GM21529 (cell line): ENCODE measurements at regions not wholly inside any gene's neighbourhood (a gene's known extent, or its start where the extent isn't known, plus 50 kb on each side); places are given as distances from the start of the nearest gene placed in this dataset.

Experiments
- ATAC-seq: cut with Tn5 transposase; IDR thresholded peaks from one replicate; pipeline ENCODE4 v1.9.1; 2021; ENCODE audit not compliant: unreplicated experiment

DNA sequence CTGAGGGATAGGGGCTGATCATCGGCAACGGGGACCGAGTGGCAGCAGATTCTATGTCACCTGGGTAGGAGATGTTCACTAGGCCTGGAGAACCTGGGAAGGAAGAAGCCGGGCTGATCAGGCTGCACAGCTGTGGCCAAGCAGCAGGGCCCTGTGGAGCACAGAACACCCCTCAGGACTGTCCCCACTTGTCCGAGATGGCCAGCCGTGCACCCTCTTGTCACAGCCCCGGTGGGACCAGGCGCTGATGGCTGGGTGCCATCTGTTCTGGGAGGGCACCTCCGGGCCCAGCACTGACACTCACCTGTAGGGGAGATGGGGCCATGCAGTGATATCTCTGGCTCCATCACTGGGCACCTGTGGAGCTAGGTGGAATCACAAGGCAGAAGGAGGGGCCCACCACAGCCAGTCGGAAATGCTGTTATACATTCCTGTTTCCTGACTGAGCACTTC lies 217.9 kb upstream of the RAB6C start:
- ATAC-seq, result no peak

- no peak for ATAC-seq
Observed at GRCh38 chr2:129762386-129763189, 216.9 kb upstream of the RAB6C start.

GRCh38 chr2:129763190-129763846 lies 216.1 kb upstream of the RAB6C start:
- no peak for ATAC-seq

DNA sequence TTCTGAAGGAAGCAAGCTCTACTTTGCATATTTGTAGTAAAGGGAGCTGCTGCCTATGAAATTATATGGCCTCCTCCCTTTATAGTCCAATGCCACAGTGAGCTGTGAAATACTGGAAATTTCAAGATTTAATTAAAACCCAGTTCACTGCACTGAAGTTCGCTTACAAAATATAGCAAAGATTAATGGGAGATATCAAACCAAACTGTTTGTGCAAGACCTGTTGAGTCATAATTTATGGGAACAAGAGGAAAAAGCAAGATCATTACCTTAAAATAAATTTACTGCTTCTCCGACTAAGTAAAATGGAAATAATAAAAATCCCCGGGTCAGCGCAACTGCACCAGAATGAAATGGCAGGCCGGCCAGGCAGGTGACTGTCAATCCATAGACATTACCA lies 215.5 kb upstream of the RAB6C start:
- ATAC-seq, result no peak

DNA sequence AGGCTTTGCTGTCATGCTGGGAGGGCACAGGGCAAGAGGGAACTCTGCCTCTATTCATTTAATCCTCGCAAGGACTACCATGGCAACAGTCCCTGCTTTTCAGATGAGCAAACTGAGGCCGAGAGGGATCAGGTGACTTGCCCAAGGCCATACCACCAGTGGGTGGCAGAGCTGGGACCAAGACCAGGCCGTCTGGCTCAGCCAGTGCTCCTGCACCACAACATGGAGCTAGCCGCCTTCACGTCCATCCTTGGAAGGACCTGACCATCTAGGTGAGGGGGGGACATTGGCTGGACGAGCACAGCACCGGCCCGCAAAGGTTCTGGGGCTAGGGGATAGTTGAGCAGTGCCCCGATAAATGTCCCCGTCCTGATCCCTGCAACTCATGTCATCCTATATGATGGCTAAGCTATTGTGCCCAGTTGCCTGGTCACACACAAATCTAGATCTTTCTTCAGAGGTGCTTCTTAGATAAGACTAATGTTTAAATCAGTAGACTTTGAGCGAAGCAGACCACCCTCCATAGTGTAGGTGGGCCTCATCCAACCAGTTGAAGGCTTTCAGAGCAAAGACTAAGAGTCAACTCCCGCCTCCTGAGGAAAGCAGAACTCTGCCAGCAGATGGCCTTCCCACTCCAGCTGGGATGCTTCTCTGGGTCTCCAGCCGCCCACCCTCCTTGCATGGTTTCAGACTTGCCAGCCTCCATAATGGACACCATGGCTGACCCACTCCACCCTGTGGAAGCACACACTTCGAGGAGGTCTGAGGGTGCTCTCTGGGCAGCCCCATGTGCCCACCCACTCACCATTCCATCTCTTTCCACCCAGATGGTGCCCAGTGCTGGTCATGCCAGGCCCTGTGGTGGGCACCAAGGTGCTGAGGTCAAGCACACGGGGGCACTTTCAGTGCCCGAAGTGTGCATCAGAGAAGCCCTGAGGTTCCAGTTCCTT lies 214.8 kb upstream of the RAB6C start:
- no peak for ATAC-seq

DNA sequence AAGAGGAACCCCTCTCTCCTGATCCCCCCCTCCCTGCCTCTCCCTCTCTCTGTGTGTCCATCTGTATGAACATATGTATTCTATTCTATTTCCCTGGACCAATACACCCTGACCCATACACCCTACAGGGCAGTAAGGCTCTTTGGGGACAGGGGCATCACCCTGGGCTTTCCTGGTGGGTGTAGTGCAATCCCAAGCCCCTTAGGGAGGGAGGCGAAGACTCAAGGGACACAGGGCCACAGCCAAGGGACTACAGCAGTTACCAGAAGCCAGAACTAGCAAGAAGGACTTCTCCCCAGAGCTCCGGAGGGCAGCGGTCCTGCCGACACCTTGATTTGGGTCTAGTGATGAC lies 214.2 kb upstream of the RAB6C start:
- no peak for ATAC-seq

- no peak for ATAC-seq
Observed at GRCh38 chr2:129765678-129766351, 213.7 kb upstream of the RAB6C start.

DNA sequence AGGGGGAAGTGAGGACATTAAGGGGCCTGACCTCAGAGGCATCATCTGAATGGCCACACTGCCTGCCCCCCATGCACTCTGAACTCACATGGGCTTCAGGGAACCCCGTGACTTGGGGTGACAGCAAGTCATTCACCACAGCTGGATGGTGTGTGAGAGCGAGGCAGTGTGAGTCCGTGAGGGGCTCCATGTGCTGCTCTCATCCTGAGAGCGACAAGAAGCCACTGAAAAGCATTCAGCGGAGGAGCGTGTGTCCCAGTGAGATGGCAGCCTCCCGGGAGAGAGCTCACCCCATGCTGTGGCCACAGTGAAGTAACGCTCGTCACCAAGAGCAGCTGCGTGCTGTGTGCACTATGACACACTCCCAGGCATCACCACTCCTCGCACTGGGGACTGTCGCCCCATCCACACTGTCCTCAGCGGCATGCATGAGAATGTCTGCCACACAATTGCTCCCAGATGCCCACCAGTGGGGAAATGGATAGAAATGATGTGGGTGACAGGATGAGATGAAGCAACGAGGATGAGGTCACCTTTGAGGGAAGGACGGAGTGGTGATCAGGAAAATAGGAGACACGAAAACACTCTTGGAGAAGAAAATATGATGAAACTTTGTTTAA lies 213.0 kb upstream of the RAB6C start:
- ATAC-seq, result no peak

- no peak for ATAC-seq
Observed at GRCh38 chr2:129767346-129768035, 212.0 kb upstream of the RAB6C start.

GRCh38 chr2:129768036-129768386 lies 211.5 kb upstream of the RAB6C start:
- no peak for ATAC-seq

DNA sequence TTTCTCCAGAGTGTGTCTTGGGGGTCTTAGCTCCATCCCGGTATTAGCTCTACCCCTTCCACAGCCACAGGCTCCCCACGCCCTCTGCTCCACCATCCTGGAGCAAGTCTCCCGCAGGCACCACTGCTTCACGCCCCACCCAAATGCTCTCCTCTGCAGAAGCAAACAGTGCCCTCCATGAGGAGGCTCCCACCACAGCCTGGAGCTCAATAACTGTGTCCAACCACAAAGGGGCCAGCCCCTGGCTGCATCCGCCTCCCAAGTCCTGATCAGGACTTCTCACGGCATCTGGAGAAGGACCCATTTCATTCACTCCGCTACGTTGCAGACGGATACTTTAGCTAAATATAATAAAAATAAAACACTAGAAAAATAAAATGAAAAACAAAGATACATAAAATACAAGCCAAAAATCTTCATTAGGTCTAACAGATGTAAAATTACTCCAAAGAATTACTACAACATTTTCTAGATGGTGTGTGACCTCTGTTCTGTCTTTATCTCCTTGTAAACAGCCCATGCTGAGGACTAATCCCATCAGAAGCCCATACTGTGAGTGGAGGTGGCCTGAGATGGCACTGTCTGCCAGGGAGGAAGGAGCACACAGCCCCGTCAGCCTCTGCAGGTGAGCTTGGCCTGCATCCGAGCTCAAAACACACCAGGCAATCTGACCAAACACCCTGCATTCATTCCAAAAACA lies 210.8 kb upstream of the RAB6C start:
- no peak for ATAC-seq

- ATAC-seq, result no peak
Observed at GRCh38 chr2:129769185-129769991, 210.1 kb upstream of the RAB6C start.

- no peak for ATAC-seq
Observed at GRCh38 chr2:129771418-129772189, 207.9 kb upstream of the RAB6C start.

DNA sequence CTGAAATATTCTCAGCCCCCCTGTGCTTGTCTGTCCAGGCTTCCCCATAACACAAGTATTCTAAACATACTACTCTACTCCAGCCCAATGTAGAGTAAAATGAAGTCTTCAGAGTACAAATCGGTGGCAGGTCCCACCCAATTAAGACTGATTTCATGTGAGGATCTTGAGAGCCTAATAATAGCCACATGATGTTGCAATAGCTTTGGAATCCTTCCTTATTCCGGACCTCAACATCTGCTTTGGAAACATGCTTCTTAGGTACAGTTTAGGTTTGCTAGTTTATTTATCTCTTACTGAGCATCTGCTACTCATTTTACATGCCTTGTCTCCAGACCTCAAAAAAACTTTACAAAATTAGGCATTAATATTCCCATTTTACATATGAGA lies 207.3 kb upstream of the RAB6C start:
- ATAC-seq, result no peak

GRCh38 chr2:129775952-129776653 lies 203.4 kb upstream of the RAB6C start:
- no peak for ATAC-seq

DNA sequence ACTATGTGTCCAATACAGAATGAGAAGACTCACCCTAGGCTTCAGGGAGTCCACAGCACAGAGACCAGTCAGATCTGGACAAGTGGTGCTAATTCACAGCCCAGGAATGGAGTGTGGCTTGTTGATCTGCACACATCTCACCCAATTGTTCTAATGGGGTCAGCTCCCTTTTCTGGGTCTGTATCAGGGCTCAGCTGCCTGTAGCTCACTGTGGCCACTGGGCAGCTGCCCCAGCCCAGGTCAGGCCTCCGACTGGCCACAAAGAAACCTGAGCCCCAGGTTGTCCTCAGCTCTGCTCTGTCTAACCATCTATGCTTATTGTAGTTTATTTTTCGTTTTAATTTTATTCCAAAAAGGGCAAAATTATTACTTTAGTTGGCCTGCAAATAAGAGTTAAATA lies 202.3 kb upstream of the RAB6C start:
- no peak for ATAC-seq
